ENCODE measurements at regions not wholly inside any gene's neighbourhood (a gene's known extent, or its start where the extent isn't known, plus 50 kb on each side); places are given as distances from the start of the nearest gene placed in this dataset.
"Not testable (repeated sequence)": the region's sequence is repeated elsewhere in the genome, so short reads cannot be mapped to it uniquely, and the experiment has no call there.

- DNase-seq, result no peak
- Histone ChIP-seq H3K9me3 (no peaks in the 10 kb centered on the region), H3K27ac (no peak overlapping the region), H3K27me3 (no peaks in the 10 kb centered on the region), H3K4me1 (ENCODE audit: insufficient read depth) (no peaks in the 10 kb centered on the region), H3K36me3 (no peaks in the 10 kb centered on the region), H3K4me3 (no peak overlapping the region)
- intact Hi-C loops (cut with DNase I), result no loop called here
- TF ChIP-seq EP300 (IDR thresholded peaks at IDR 0.05) (no peak), CTCF (IDR thresholded peaks at IDR 0.05) (no peak), POLR2A (IDR thresholded peaks at IDR 0.05) (no peak)
- WGBS, 3 donors, result 84 to 88% (median 88%) methylated on average over 6 of the region's 6 CpGs
Measured at GRCh38 chr19:14328406-14328805, 52.8 kb upstream of the ADGRE5 start.

- intact Hi-C loops (cut with DNase I); DNase-seq; H3K27me3 ChIP-seq; H3K4me3 ChIP-seq; H3K27ac ChIP-seq; H3K36me3 ChIP-seq; H3K9me3 ChIP-seq; H3K4me1 ChIP-seq (ENCODE audit: insufficient read depth): not testable (repeated sequence)
- WGBS, 3 donors, result 67 to 89% (median 68%) methylated on average over 8 of the region's 8 CpGs
Measured at GRCh38 chr19:14327061-14327460, 54.2 kb upstream of the ADGRE5 start.

GRCh38 chr19:14325863-14326262, 55.4 kb upstream of the ADGRE5 start:
- DNase-seq, result no peak
- TF ChIP-seq EP300 (IDR thresholded peaks at IDR 0.05) (no peak), CTCF (IDR thresholded peaks at IDR 0.05) (no peak), POLR2A (IDR thresholded peaks at IDR 0.05) (no peak)
- H3K36me3 ChIP-seq, result no peaks in the 10 kb centered on the region
- no peak overlapping the region for H3K4me3 ChIP-seq
- H3K27ac ChIP-seq, result no peak overlapping the region
- H3K9me3 ChIP-seq, result no peaks in the 10 kb centered on the region
- H3K4me1 ChIP-seq (ENCODE audit: insufficient read depth), result no peaks in the 10 kb centered on the region
- no peaks in the 10 kb centered on the region for H3K27me3 ChIP-seq
- intact Hi-C loops (cut with DNase I), result no loop called here
- WGBS, 3 donors, result 6 to 29% (median 20%) methylated on average over 1 of the region's 1 CpG

- H3K36me3 ChIP-seq, result no peaks in the 10 kb centered on the region
- 95 to 96% (median 95%) methylated on average over 3 of the region's 3 CpGs for WGBS, 3 donors
- intact Hi-C loops (cut with DNase I), result no loop called here
- H3K4me3 ChIP-seq, result no peak overlapping the region
- no peaks in the 10 kb centered on the region for H3K4me1 ChIP-seq (ENCODE audit: insufficient read depth)
- H3K27me3 ChIP-seq, result no peaks in the 10 kb centered on the region
- DNase-seq, result no peak
- TF ChIP-seq POLR2A (IDR thresholded peaks at IDR 0.05), result no peak
- no peak for TF ChIP-seq CTCF (IDR thresholded peaks at IDR 0.05)
- no peak for TF ChIP-seq EP300 (IDR thresholded peaks at IDR 0.05)
- H3K27ac ChIP-seq, result no peak overlapping the region
- no peaks in the 10 kb centered on the region for H3K9me3 ChIP-seq
Measured at GRCh38 chr19:14325134-14325533, 56.1 kb upstream of the ADGRE5 start.

- H3K9me3 ChIP-seq, result no peaks in the 10 kb centered on the region
- WGBS, 3 donors, result 84 to 94% (median 86%) methylated on average over 7 of the region's 7 CpGs
- no peak overlapping the region for H3K27ac ChIP-seq
- H3K4me3 ChIP-seq, result no peak overlapping the region
- no peaks in the 10 kb centered on the region for H3K27me3 ChIP-seq
- H3K36me3 ChIP-seq, result no peaks in the 10 kb centered on the region
- no peaks in the 10 kb centered on the region for H3K4me1 ChIP-seq (ENCODE audit: insufficient read depth)
- TF ChIP-seq POLR2A (IDR thresholded peaks at IDR 0.05), result no peak
- no peak for TF ChIP-seq EP300 (IDR thresholded peaks at IDR 0.05)
- intact Hi-C loops (cut with DNase I), result no loop called here
- DNase-seq, result no peak
Measured at GRCh38 chr19:14322889-14323463, 58.3 kb upstream of the ADGRE5 start.
